ENCODE measurements at regions not wholly inside any gene's neighbourhood (a gene's known extent, or its start where the extent isn't known, plus 50 kb on each side); places are given as distances from the start of the nearest gene placed in this dataset.
"Not testable (repeated sequence)": the region's sequence is repeated elsewhere in the genome, so short reads cannot be mapped to it uniquely, and the experiment has no call there.

GRCh38 chr1:72433591-72433990, 151.3 kb upstream of the NEGR1 start:
- CTCF ChIA-PET = no interaction called here

GRCh38 chr1:72432645-72433267, 150.4 kb upstream of the NEGR1 start:
- Histone ChIP-seq H3K9me3 (ENCODE audit: control insufficient read depth in 2 of 3, low read length in 3 of 3) (no peaks in the 10 kb centered on the region), H3K4me3 (ENCODE audit: low read length) (no peak overlapping the region), H3K27ac (ENCODE audit: low read depth, low read length) (no peak overlapping the region), H3K36me3 (ENCODE audit: control insufficient read depth in 2 of 3, insufficient read depth in 3 of 3, low read length in 3 of 3) (no peaks in the 10 kb centered on the region), H3K27me3 (ENCODE audit: control insufficient read depth in 2 of 2, insufficient read depth in 2 of 2, low read length in 2 of 2) (no peaks in the 10 kb centered on the region), H3K4me1 (ENCODE audit: control insufficient read depth in 2 of 2, insufficient read depth in 2 of 2, low read length in 2 of 2) (no peaks in the 10 kb centered on the region)
- intact Hi-C loops (cut with micrococcal nuclease) = no loop called here
- H3K4me3 Mint-ChIP-seq = no peak overlapping the region
- H3K27ac Mint-ChIP-seq = no peak overlapping the region
- H3K27me3 Mint-ChIP-seq = no peaks in the 10 kb centered on the region
- no peaks in the 10 kb centered on the region for H3K4me1 Mint-ChIP-seq
- peaks cover 0 to 18% (median 5%) of the 10 kb centered on the region in 11 donors for H3K9me3 Mint-ChIP-seq
- CTCF ChIA-PET = no interaction called here
- POLR2A ChIA-PET = no interaction called here
- H3K36me3 Mint-ChIP-seq = no peaks in the 10 kb centered on the region
- DNase-seq = no peak
- no peak for ATAC-seq

More at GRCh38 chr1:72433591-72433990, 151.3 kb upstream of the NEGR1 start:
- Histone ChIP-seq H3K4me1 (ENCODE audit: control insufficient read depth in 2 of 2, insufficient read depth in 2 of 2, low read length in 2 of 2) (no peaks in the 10 kb centered on the region), H3K4me3 (ENCODE audit: low read length) (no peak overlapping the region), H3K36me3 (ENCODE audit: control insufficient read depth in 2 of 3, insufficient read depth in 3 of 3, low read length in 3 of 3) (no peaks in the 10 kb centered on the region), H3K27me3 (ENCODE audit: control insufficient read depth in 2 of 2, insufficient read depth in 2 of 2, low read length in 2 of 2) (no peaks in the 10 kb centered on the region), H3K27ac (ENCODE audit: low read depth, low read length) (no peak overlapping the region), H3K9me3 (ENCODE audit: control insufficient read depth in 2 of 3, low read length in 3 of 3) (no peaks in the 10 kb centered on the region)
- no peak for ATAC-seq
- peaks cover 0 to 16% (median 3%) of the 10 kb centered on the region in 11 donors for H3K9me3 Mint-ChIP-seq
- no peaks in the 10 kb centered on the region for H3K4me1 Mint-ChIP-seq
- no peak overlapping the region for H3K4me3 Mint-ChIP-seq
- DNase-seq = no peak
- H3K27ac Mint-ChIP-seq = no peak overlapping the region
- no peaks in the 10 kb centered on the region for H3K36me3 Mint-ChIP-seq
- H3K27me3 Mint-ChIP-seq = no peaks in the 10 kb centered on the region
- POLR2A ChIA-PET = no interaction called here
- intact Hi-C loops (cut with micrococcal nuclease) = no loop called here

DNA sequence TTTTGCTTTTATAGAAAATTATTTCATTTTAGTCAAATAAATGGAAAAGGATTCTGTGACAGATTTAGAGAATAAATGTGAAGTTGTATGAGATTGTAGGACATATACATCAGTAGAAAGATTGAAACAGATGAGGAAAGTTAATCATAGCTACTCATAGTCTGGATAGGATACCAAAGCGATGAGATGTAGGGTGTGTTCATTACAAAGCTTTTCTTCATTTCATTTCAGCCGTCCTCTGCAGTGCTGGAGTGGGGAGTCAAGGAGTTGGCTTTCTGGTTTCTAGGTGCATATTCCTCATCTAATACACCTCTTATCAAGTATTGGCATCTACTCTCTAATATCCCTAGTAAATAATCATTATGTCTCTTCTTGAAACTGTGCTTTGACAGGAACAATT, 149.5 kb upstream of the NEGR1 start:
- ATAC-seq = no peak
- no peak overlapping the region for H3K27ac Mint-ChIP-seq
- Histone ChIP-seq H3K27ac (ENCODE audit: low read depth, low read length) (no peak overlapping the region), H3K27me3 (ENCODE audit: control insufficient read depth in 2 of 2, insufficient read depth in 2 of 2, low read length in 2 of 2) (no peaks in the 10 kb centered on the region), H3K36me3 (ENCODE audit: control insufficient read depth in 2 of 3, insufficient read depth in 3 of 3, low read length in 3 of 3) (no peaks in the 10 kb centered on the region), H3K4me3 (ENCODE audit: low read length) (no peak overlapping the region), H3K4me1 (ENCODE audit: control insufficient read depth in 2 of 2, insufficient read depth in 2 of 2, low read length in 2 of 2) (no peaks in the 10 kb centered on the region), H3K9me3 (ENCODE audit: control insufficient read depth in 2 of 3, low read length in 3 of 3) (no peaks in the 10 kb centered on the region)
- ChIA-PET POLR2A (no interaction called here), CTCF (no interaction called here)
- no peaks in the 10 kb centered on the region for H3K4me1 Mint-ChIP-seq
- intact Hi-C loops (cut with micrococcal nuclease) = no loop called here
- DNase-seq = no peak
- peaks cover 0 to 23% (median 11%) of the 10 kb centered on the region in 11 donors for H3K9me3 Mint-ChIP-seq
- H3K27me3 Mint-ChIP-seq = no peaks in the 10 kb centered on the region
- H3K36me3 Mint-ChIP-seq = no peaks in the 10 kb centered on the region
- H3K4me3 Mint-ChIP-seq = no peak overlapping the region

- POLR2A ChIA-PET; intact Hi-C loops (cut with micrococcal nuclease); H3K9me3 ChIP-seq (ENCODE audit: control insufficient read depth in 2 of 3, low read length in 3 of 3): not testable (repeated sequence)
Measured at GRCh38 chr1:72428276-72428675, 145.9 kb upstream of the NEGR1 start.

GRCh38 chr1:72419229-72419628, 136.9 kb upstream of the NEGR1 start:
- CTCF ChIA-PET = no interaction called here
- no peaks in the 10 kb centered on the region for H3K4me1 ChIP-seq (ENCODE audit: control insufficient read depth in 2 of 2, insufficient read depth in 2 of 2, low read length in 2 of 2)
- H3K27ac ChIP-seq (ENCODE audit: low read depth, low read length) = no peak overlapping the region
- intact Hi-C loops (cut with micrococcal nuclease) = no loop called here
- no peaks in the 10 kb centered on the region for H3K27me3 Mint-ChIP-seq
- peaks cover 0 to 27% (median under 1%) of the 10 kb centered on the region in 11 donors for H3K9me3 Mint-ChIP-seq
- no peaks in the 10 kb centered on the region for H3K9me3 ChIP-seq (ENCODE audit: control insufficient read depth in 2 of 3, low read length in 3 of 3)
- no peak for ATAC-seq
- no peaks in the 10 kb centered on the region for H3K4me1 Mint-ChIP-seq
- H3K36me3 Mint-ChIP-seq = no peaks in the 10 kb centered on the region
- POLR2A ChIA-PET = no interaction called here
- no peaks in the 10 kb centered on the region for H3K36me3 ChIP-seq (ENCODE audit: control insufficient read depth in 2 of 3, insufficient read depth in 3 of 3, low read length in 3 of 3)
- DNase-seq = no peak
- no peak overlapping the region for H3K27ac Mint-ChIP-seq
- no peaks in the 10 kb centered on the region for H3K27me3 ChIP-seq (ENCODE audit: control insufficient read depth in 2 of 2, insufficient read depth in 2 of 2, low read length in 2 of 2)
- no peak overlapping the region for H3K4me3 Mint-ChIP-seq
- no peak overlapping the region for H3K4me3 ChIP-seq (ENCODE audit: low read length)

More at GRCh38 chr1:72428276-72428675, 145.9 kb upstream of the NEGR1 start:
- H3K27me3 ChIP-seq (ENCODE audit: control insufficient read depth in 2 of 2, insufficient read depth in 2 of 2, low read length in 2 of 2); DNase-seq; H3K27me3 Mint-ChIP-seq; H3K4me3 Mint-ChIP-seq; H3K4me1 ChIP-seq (ENCODE audit: control insufficient read depth in 2 of 2, insufficient read depth in 2 of 2, low read length in 2 of 2); ATAC-seq; H3K36me3 Mint-ChIP-seq; CTCF ChIA-PET; H3K27ac Mint-ChIP-seq; H3K27ac ChIP-seq (ENCODE audit: low read depth, low read length); H3K36me3 ChIP-seq (ENCODE audit: control insufficient read depth in 2 of 3, insufficient read depth in 3 of 3, low read length in 3 of 3); H3K4me1 Mint-ChIP-seq; H3K4me3 ChIP-seq (ENCODE audit: low read length): not testable (repeated sequence)
- H3K9me3 Mint-ChIP-seq = peaks cover 5 to 36% (median 15%) of the 10 kb centered on the region in 11 donors

DNA sequence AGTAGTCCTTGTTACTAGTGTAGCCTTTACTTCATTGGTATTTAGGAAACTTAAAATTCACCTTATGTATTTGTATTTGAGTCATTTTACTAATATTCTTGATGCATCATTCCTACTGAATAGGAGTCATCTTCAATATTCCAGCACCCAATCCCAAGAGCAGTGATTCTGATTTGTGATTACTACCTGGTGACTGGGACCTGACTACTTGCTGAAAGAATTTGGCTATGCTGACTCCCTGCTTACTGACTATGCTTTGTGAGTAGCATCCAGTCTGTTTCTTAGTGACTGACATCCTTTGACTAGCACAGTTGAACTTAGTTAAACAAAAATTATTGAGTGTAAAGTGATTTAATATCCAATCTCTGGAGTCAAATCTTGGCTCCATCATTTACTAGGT, 129.9 kb upstream of the NEGR1 start:
- no peak overlapping the region for H3K4me3 ChIP-seq (ENCODE audit: low read length)
- Mint-ChIP-seq H3K27ac (no peak overlapping the region), H3K4me1 (no peaks in the 10 kb centered on the region), H3K36me3 (no peaks in the 10 kb centered on the region), H3K27me3 (no peaks in the 10 kb centered on the region), H3K4me3 (no peak overlapping the region), H3K9me3 (peaks cover 0 to 8% (median 0%) of the 10 kb centered on the region in 11 donors)
- intact Hi-C loops (cut with micrococcal nuclease) = no loop called here
- no peaks in the 10 kb centered on the region for H3K9me3 ChIP-seq (ENCODE audit: control insufficient read depth in 2 of 3, low read length in 3 of 3)
- no peak overlapping the region for H3K27ac ChIP-seq (ENCODE audit: low read depth, low read length)
- H3K27me3 ChIP-seq (ENCODE audit: control insufficient read depth in 2 of 2, insufficient read depth in 2 of 2, low read length in 2 of 2) = no peaks in the 10 kb centered on the region
- ATAC-seq (no peak), DNase-seq (no peak)
- CTCF ChIA-PET = no interaction called here
- H3K36me3 ChIP-seq (ENCODE audit: control insufficient read depth in 2 of 3, insufficient read depth in 3 of 3, low read length in 3 of 3) = no peaks in the 10 kb centered on the region
- POLR2A ChIA-PET = no interaction called here
- H3K4me1 ChIP-seq (ENCODE audit: control insufficient read depth in 2 of 2, insufficient read depth in 2 of 2, low read length in 2 of 2) = no peaks in the 10 kb centered on the region

GRCh38 chr1:72399807-72400206, 117.5 kb upstream of the NEGR1 start:
- no peak overlapping the region for H3K4me3 Mint-ChIP-seq
- no peaks in the 10 kb centered on the region for H3K27me3 Mint-ChIP-seq
- no peak overlapping the region for H3K27ac Mint-ChIP-seq
- no peak overlapping the region for H3K27ac ChIP-seq (ENCODE audit: low read depth, low read length)
- no peak for DNase-seq
- no peaks in the 10 kb centered on the region for H3K4me1 Mint-ChIP-seq
- H3K4me3 ChIP-seq (ENCODE audit: low read length) = no peak overlapping the region
- H3K4me1 ChIP-seq (ENCODE audit: control insufficient read depth in 2 of 2, insufficient read depth in 2 of 2, low read length in 2 of 2) = no peaks in the 10 kb centered on the region
- H3K36me3 Mint-ChIP-seq = no peaks in the 10 kb centered on the region
- CTCF ChIA-PET = no interaction called here
- H3K9me3 ChIP-seq (ENCODE audit: control insufficient read depth in 2 of 3, low read length in 3 of 3) = no peaks in the 10 kb centered on the region
- intact Hi-C loops (cut with micrococcal nuclease) = no loop called here
- ATAC-seq = no peak
- H3K36me3 ChIP-seq (ENCODE audit: control insufficient read depth in 2 of 3, insufficient read depth in 3 of 3, low read length in 3 of 3) = no peaks in the 10 kb centered on the region
- no peaks in the 10 kb centered on the region for H3K27me3 ChIP-seq (ENCODE audit: control insufficient read depth in 2 of 2, insufficient read depth in 2 of 2, low read length in 2 of 2)
- H3K9me3 Mint-ChIP-seq = peaks cover 0 to 9% (median 0%) of the 10 kb centered on the region in 11 donors
- POLR2A ChIA-PET = no interaction called here
